Small intestine (tissue), 7 donors: ENCODE measurements at regions not wholly inside any gene's neighbourhood (a gene's known extent, or its start where the extent isn't known, plus 50 kb on each side); places are given as distances from the start of the nearest gene placed in this dataset.

ENCODE experiments used
- DNase-seq, 2 donors: peaks; one replicate each; pipeline versions ENCODE4 v3.0.0 to v3.0.0-alpha.2; 2013
- FAIRE-seq: peaks from 2 replicates; lab custom pipeline; 2012; peaks lifted over from hg19 to GRCh38; lab: Jason Lieb, UNC
- H3K27ac ChIP-seq, 3 donors: one replicate each; pipeline ENCODE4 v1.5.1; 2013; ENCODE audit warnings: low read length in 2 of 3, mild to moderate bottlenecking in 2 of 3, control low read depth in 1 of 3, inconsistent platforms in 1 of 3, low read depth in 1 of 3, moderate library complexity in 1 of 3
- H3K27me3 ChIP-seq, 3 donors: one replicate each; pipeline ENCODE4 v1.6.1; 2013; ENCODE audit warnings: low read length in 3 of 3, inconsistent platforms in 1 of 3; ENCODE audit not compliant: control insufficient read depth in 3 of 3, insufficient read depth in 3 of 3
- H3K36me3 ChIP-seq, 3 donors: one replicate each; pipeline ENCODE4 v1.6.1; 2013; ENCODE audit warnings: low read length in 3 of 3, inconsistent platforms in 1 of 3, low read depth in 1 of 3, mild to moderate bottlenecking in 1 of 3, moderate library complexity in 1 of 3; ENCODE audit not compliant: control insufficient read depth in 3 of 3, insufficient read depth in 2 of 3
- H3K4me1 ChIP-seq, 3 donors: one replicate each; pipeline ENCODE4 v1.6.1; 2013; ENCODE audit warnings: low read length in 2 of 3, inconsistent platforms in 1 of 3, low read depth in 1 of 3, mild to moderate bottlenecking in 1 of 3, moderate library complexity in 1 of 3; ENCODE audit not compliant: control insufficient read depth in 3 of 3, insufficient read depth in 2 of 3
- H3K4me3 ChIP-seq, 3 donors: one replicate each; pipeline ENCODE4 v1.5.1; 2013; ENCODE audit warnings: low read length in 3 of 3, control low read depth in 1 of 3, inconsistent platforms in 1 of 3, low read depth in 1 of 3, mild to moderate bottlenecking in 1 of 3, moderate library complexity in 1 of 3
- H3K9me3 ChIP-seq, 2 donors: one replicate each; pipeline ENCODE4 v1.6.1; 2013; ENCODE audit warnings: low read depth in 1 of 2, low read length in 1 of 2; ENCODE audit not compliant: control insufficient read depth in 2 of 2, insufficient read depth in 1 of 2
- WGBS, 3 donors: extraction: QIAGEN DNeasy Blood & Tissue Kit; methylation state at CpG; one replicate each; pipeline ENCODE4 v1.1.7; 2013; 5-methylcytosine and 5-hydroxymethylcytosine counted together
- donor health status: healthy with polysubstance abuse.
- donor health status: control.
- donor health status: control.
- donor health status: Bipolar disorder and iron deficiency.
- donor health status: healthy.

DNA sequence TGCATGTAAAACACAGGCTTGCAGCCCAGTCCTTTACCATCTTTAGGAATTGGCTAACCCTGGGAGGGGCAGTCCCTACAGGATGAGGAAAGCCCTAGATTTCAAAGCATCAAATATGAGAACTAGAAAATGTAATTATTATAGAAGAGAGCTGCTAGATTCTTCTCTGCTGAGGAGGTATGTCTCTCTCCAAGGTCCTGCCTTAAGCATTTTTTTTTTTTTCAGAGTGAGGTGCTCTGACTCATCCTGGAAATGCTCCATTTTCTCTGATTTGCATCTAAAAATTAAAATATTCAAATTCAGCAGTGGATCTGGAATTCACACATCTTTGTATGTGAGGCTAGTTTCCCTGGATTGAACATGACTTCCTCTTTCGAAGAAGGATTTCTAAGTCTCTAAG, 149.8 kb downstream of the ZNF648 start:
- Histone ChIP-seq H3K4me3 (no peak overlapping the region), H3K27ac (no peak overlapping the region), H3K4me1 (no peaks in the 10 kb centered on the region), H3K9me3 (no peaks in the 10 kb centered on the region), H3K36me3 (no peaks in the 10 kb centered on the region), H3K27me3 (no peaks in the 10 kb centered on the region)
- DNase-seq (no peak), FAIRE-seq (no peak)
- 78 to 86% (median 83%) methylated on average over 1 of the region's 1 CpG for WGBS, 3 donors

GRCh38 chr1:181910905-181911304, 150.6 kb downstream of the ZNF648 start:
- DNase-seq (no peak), FAIRE-seq (no peak)
- WGBS, 3 donors = 63 to 72% (median 66%) methylated on average over 2 of the region's 2 CpGs
- Histone ChIP-seq H3K4me3 (no peak overlapping the region), H3K27ac (no peak overlapping the region), H3K4me1 (no peaks in the 10 kb centered on the region), H3K36me3 (no peaks in the 10 kb centered on the region), H3K27me3 (no peaks in the 10 kb centered on the region), H3K9me3 (no peaks in the 10 kb centered on the region)

GRCh38 chr1:181909010-181909409, 152.5 kb downstream of the ZNF648 start:
- no peaks in the 10 kb centered on the region for H3K9me3 ChIP-seq
- H3K4me1 ChIP-seq = no peaks in the 10 kb centered on the region
- H3K36me3 ChIP-seq = no peaks in the 10 kb centered on the region
- H3K4me3 ChIP-seq = no peak overlapping the region
- no peak for DNase-seq
- WGBS, 3 donors = 67 to 81% (median 74%) methylated on average over 1 of the region's 1 CpG
- H3K27me3 ChIP-seq = no peaks in the 10 kb centered on the region
- no peak overlapping the region for H3K27ac ChIP-seq
- no peak for FAIRE-seq

DNA sequence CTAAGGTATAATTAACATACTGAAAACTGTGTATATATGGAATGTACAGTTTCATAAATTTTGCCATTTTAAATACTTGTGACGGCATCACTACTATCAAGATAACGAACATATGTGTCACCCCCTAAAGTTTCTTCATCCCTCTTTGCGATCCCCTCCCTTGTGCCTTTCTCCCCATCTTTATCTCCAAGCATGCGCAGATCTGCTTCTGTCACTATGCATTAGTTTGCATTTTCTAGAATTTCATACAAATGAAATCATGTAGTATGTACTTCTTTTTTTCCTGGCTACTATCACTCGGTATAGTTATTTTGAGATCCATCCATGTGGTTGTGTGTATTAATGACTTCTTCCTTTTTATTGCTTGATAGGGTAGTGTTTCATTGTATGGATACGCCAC, 154.9 kb downstream of the ZNF648 start:
- DNase-seq (no peak), FAIRE-seq (no peak)
- Histone ChIP-seq H3K4me1 (no peaks in the 10 kb centered on the region), H3K36me3 (no peaks in the 10 kb centered on the region), H3K27me3 (no peaks in the 10 kb centered on the region), H3K9me3 (no peaks in the 10 kb centered on the region), H3K27ac (no peak overlapping the region), H3K4me3 (no peak overlapping the region)
- WGBS, 3 donors = 89 to 94% (median 92%) methylated on average over 6 of the region's 6 CpGs

DNA sequence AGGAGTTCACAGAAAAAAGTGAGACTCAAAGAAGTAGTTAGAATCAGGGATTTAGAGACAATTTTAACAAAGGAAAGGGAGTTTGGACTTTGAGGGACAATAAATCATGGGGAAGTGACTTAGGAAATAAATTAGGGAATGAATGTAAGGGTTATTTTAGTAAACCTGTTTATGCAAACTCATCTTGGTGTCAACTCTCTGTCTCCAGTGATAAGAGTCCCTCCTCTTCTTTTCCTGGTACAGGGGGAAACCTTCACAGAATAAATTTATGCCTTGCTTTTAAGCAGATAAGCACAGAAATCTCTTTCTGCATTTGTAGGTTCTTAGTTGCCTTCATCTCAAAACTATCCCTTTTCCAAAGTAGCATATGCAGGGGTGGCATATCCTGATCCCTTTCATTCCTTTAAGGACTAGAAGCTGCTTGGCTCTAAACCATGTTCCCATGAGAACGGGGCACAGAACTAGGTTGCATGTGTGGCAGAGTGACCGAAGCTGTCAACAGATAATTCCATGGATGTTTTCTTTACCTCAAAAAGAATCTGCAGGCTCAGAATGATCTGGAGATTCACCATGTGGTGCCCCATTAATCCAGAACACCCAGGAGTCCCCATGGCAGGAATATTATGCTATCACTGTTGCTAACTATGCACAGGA, 155.4 kb downstream of the ZNF648 start:
- Histone ChIP-seq H3K4me3 (no peak overlapping the region), H3K36me3 (no peaks in the 10 kb centered on the region), H3K27me3 (no peaks in the 10 kb centered on the region), H3K27ac (no peak overlapping the region), H3K9me3 (no peaks in the 10 kb centered on the region), H3K4me1 (no peaks in the 10 kb centered on the region)
- 84 to 85% (median 84%) methylated on average over 2 of the region's 2 CpGs for WGBS, 3 donors
- no peak for FAIRE-seq
- no peak for DNase-seq

- Histone ChIP-seq H3K36me3 (no peaks in the 10 kb centered on the region), H3K9me3 (no peaks in the 10 kb centered on the region)
- FAIRE-seq = no peak
Measured at GRCh38 chr1:181898773-181899172, 162.7 kb downstream of the ZNF648 start.

DNA sequence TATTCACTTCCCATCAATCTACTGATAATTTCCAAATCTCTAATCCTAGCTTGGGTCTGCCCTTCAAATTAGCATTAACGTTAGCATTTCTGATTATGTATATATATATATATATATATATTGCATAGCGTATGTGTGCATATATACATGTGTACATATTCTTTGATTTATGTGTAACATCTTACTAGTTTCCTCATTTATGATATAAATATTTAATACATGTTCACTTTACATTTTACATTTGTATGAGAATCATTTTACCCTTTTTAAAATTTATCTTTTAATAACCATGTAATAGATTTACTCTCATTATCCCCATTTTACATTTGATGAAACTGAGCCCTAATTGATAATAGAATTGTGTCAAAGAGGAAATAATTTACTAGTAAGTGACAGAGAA, 164.7 kb downstream of the ZNF648 start:
- no peak overlapping the region for H3K27ac ChIP-seq
- H3K4me3 ChIP-seq = no peak overlapping the region

More at GRCh38 chr1:181898773-181899172, 162.7 kb downstream of the ZNF648 start:
- no peak overlapping the region for H3K27ac ChIP-seq
- no peaks in the 10 kb centered on the region for H3K4me1 ChIP-seq
- no peaks in the 10 kb centered on the region for H3K27me3 ChIP-seq
- no peak overlapping the region for H3K4me3 ChIP-seq
- DNase-seq = no peak

GRCh38 chr1:181894439-181894859, 167.1 kb downstream of the ZNF648 start:
- no peak for DNase-seq
- H3K9me3 ChIP-seq = no peaks in the 10 kb centered on the region
- no peak overlapping the region for H3K27ac ChIP-seq
- no peaks in the 10 kb centered on the region for H3K4me1 ChIP-seq
- H3K36me3 ChIP-seq = no peaks in the 10 kb centered on the region
- H3K4me3 ChIP-seq = no peak overlapping the region
- 57 to 66% (median 58%) methylated on average over 5 of the region's 5 CpGs for WGBS, 3 donors
- H3K27me3 ChIP-seq = no peaks in the 10 kb centered on the region
- FAIRE-seq = no peak

More for the DNA sequence above, 164.7 kb downstream of the ZNF648 start:
- no peaks in the 10 kb centered on the region for H3K36me3 ChIP-seq
- WGBS, 3 donors = 85 to 91% (median 87%) methylated on average over 2 of the region's 2 CpGs
- FAIRE-seq (no peak), DNase-seq (no peak)
- no peaks in the 10 kb centered on the region for H3K27me3 ChIP-seq
- no peaks in the 10 kb centered on the region for H3K4me1 ChIP-seq
- no peaks in the 10 kb centered on the region for H3K9me3 ChIP-seq

DNA sequence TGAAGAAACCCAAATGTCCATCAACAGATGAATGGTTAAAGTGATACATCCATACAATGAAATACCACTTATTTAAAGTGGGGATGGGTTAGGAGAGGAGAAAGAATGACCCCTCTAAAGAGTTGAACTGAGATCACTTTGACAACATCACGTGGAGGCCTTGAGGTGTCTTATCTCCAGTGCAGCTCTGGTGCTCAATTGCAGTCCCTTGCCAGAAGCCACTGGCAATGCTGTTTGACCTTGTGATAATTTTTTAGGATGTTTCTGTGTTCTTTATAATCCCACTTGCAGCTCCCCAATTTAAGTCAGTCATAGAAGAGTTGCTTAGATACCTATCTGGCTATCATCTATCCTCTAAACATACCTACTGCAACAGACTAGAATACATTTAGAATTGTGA, 167.6 kb downstream of the ZNF648 start:
- no peaks in the 10 kb centered on the region for H3K4me1 ChIP-seq
- 28 to 44% (median 32%) methylated on average over 1 of the region's 1 CpG for WGBS, 3 donors
- FAIRE-seq (no peak), DNase-seq (no peak)
- no peaks in the 10 kb centered on the region for H3K9me3 ChIP-seq
- no peaks in the 10 kb centered on the region for H3K36me3 ChIP-seq
- H3K4me3 ChIP-seq = no peak overlapping the region
- no peak overlapping the region for H3K27ac ChIP-seq
- no peaks in the 10 kb centered on the region for H3K27me3 ChIP-seq
